OCI-LY1 (cell line): ENCODE measurements at regions not wholly inside any gene's neighbourhood (a gene's known extent, or its start where the extent isn't known, plus 50 kb on each side); places are given as distances from the start of the nearest gene placed in this dataset.

Experiments
- H2AFZ ChIP-seq: fragments of 200-600 bp; sonication (generic), shearing (Covaris generic); 2 replicates; pipeline ENCODE4 v1.6.0; 2014; ENCODE audit warnings: antibody characterized with exemption, mild to moderate bottlenecking, low read length
- H3F3A ChIP-seq: fragments of 200-600 bp; sonication (generic), shearing (Covaris generic); 2 replicates; pipeline ENCODE4 v1.6.0; 2014; ENCODE audit warnings: mild to moderate bottlenecking, antibody characterized with exemption, low read length, moderate library complexity; ENCODE audit not compliant: insufficient read depth
- H3K27ac ChIP-seq: fragments of 200-600 bp; sonication (generic); 2 replicates; pipeline ENCODE4 v1.5.1; 2014; ENCODE audit warnings: low read length, mixed run types, mild to moderate bottlenecking, low read depth; ENCODE audit not compliant: poor library complexity, severe bottlenecking
- H3K27me3 ChIP-seq: fragments of 200-600 bp; sonication (generic); 2 replicates; pipeline ENCODE4 v1.6.0; 2014; ENCODE audit warnings: antibody characterized with exemption, mild to moderate bottlenecking, low read length, moderate library complexity; ENCODE audit not compliant: insufficient read depth
- H3K36me3 ChIP-seq: fragments of 200-600 bp; sonication (generic); 2 replicates; pipeline ENCODE4 v1.6.1; 2014; ENCODE audit warnings: mild to moderate bottlenecking, antibody characterized with exemption, low read length, moderate library complexity, mixed read lengths; ENCODE audit not compliant: insufficient read depth
- H3K4me1 ChIP-seq: fragments of 200-600 bp; sonication (generic); 2 replicates; pipeline ENCODE4 v1.5.1; 2014; ENCODE audit warnings: mild to moderate bottlenecking, low read length, moderate library complexity; ENCODE audit not compliant: insufficient read depth, severe bottlenecking
- H3K4me2 ChIP-seq: fragments of 200-600 bp; sonication (generic), shearing (Covaris generic); 2 replicates; pipeline ENCODE4 v1.6.1; 2014; ENCODE audit warnings: low read length
- H3K4me3 ChIP-seq: fragments of 200-600 bp; sonication (generic); 2 replicates; pipeline ENCODE4 v1.5.1; 2014; ENCODE audit warnings: low read length, low read depth, mild to moderate bottlenecking, mixed read lengths; ENCODE audit not compliant: poor library complexity, severe bottlenecking
- H3K79me2 ChIP-seq: fragments of 200-600 bp; shearing (Covaris generic); 2 replicates; pipeline ENCODE4 v1.6.1; 2016; ENCODE audit warnings: mixed run types, low read length, mixed read lengths; ENCODE audit not compliant: insufficient read depth
- H3K9ac ChIP-seq: fragments of 200-600 bp; sonication (generic), shearing (Covaris generic); 2 replicates; pipeline ENCODE4 v1.6.1; 2014; ENCODE audit warnings: mild to moderate bottlenecking, low read length, mixed read lengths
- H3K9me2 ChIP-seq: fragments of 200-600 bp; sonication (generic), shearing (Covaris generic); 2 replicates; pipeline ENCODE4 v1.6.1; 2014; ENCODE audit warnings: low read depth, mild to moderate bottlenecking, low read length, mixed read lengths
- H3K9me3 ChIP-seq: fragments of 200-600 bp; shearing (Covaris generic); 2 replicates; pipeline ENCODE4 v1.6.1; 2014; ENCODE audit warnings: low read length, mixed read lengths
- H4K20me1 ChIP-seq: fragments of 200-600 bp; sonication (generic), shearing (Covaris generic); 2 replicates; pipeline ENCODE4 v1.6.0; 2016; ENCODE audit warnings: mild to moderate bottlenecking, low read length; ENCODE audit not compliant: insufficient read depth
- EZH2 ChIP-seq: fragments of 200-600 bp; sonication (generic), shearing (Covaris generic); IDR thresholded peaks from 2 replicates; pipeline ENCODE4 v1.8.0; 2017; ENCODE audit warnings: borderline replicate concordance, mixed run types, mild to moderate bottlenecking, antibody characterized with exemption, low read length, moderate library complexity, mixed read lengths
- TF ChIP-seq, protein P1 (sequence below): fragments of 200-600 bp; sonication (generic), shearing (Covaris generic); IDR thresholded peaks from 2 replicates; pipeline ENCODE4 v1.5.1; 2017; ENCODE audit warnings: mild to moderate bottlenecking, antibody characterized with exemption, low read length, moderate library complexity, mixed read lengths

DNA sequence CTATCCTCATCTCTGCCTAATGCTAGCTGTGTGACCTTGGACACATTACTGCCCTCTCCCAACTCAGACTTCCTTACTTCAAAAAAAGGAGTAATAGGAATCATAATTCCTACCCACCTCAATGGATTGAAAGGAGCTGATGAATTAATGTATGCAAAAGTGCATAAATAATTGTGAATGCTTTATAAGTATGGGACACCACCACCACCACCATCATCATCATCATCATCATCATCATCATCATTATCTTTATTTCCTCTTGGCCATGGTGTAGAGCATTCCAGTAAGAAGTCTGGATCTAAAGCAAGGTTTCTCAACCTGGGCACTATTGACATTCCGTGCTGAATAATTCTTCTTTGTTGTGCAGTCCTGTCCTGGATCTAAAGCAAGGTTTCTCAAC lies 282.5 kb downstream of the MEX3B start:
- H3K36me3 ChIP-seq = no peaks in the 10 kb centered on the region
- no peaks in the 10 kb centered on the region for H3F3A ChIP-seq
- H2AFZ ChIP-seq = no peak overlapping the region
- H3K9me2 ChIP-seq = no peaks in the 10 kb centered on the region
- H4K20me1 ChIP-seq = no peaks in the 10 kb centered on the region
- no peak overlapping the region for H3K4me2 ChIP-seq
- H3K4me1 ChIP-seq = no peaks in the 10 kb centered on the region
- no peak overlapping the region for H3K9ac ChIP-seq
- H3K27ac ChIP-seq = no peak overlapping the region
- H3K27me3 ChIP-seq = 0 out of 2 replicates have a peak, but pooled peaks cover 4% of the 10 kb centered on the region
- H3K4me3 ChIP-seq = no peak overlapping the region
- no peaks in the 10 kb centered on the region for H3K79me2 ChIP-seq
- TF ChIP-seq, protein P1, sequence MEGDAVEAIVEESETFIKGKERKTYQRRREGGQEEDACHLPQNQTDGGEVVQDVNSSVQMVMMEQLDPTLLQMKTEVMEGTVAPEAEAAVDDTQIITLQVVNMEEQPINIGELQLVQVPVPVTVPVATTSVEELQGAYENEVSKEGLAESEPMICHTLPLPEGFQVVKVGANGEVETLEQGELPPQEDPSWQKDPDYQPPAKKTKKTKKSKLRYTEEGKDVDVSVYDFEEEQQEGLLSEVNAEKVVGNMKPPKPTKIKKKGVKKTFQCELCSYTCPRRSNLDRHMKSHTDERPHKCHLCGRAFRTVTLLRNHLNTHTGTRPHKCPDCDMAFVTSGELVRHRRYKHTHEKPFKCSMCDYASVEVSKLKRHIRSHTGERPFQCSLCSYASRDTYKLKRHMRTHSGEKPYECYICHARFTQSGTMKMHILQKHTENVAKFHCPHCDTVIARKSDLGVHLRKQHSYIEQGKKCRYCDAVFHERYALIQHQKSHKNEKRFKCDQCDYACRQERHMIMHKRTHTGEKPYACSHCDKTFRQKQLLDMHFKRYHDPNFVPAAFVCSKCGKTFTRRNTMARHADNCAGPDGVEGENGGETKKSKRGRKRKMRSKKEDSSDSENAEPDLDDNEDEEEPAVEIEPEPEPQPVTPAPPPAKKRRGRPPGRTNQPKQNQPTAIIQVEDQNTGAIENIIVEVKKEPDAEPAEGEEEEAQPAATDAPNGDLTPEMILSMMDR = no peak
- TF ChIP-seq EZH2 = no peak
- no peaks in the 10 kb centered on the region for H3K9me3 ChIP-seq

DNA sequence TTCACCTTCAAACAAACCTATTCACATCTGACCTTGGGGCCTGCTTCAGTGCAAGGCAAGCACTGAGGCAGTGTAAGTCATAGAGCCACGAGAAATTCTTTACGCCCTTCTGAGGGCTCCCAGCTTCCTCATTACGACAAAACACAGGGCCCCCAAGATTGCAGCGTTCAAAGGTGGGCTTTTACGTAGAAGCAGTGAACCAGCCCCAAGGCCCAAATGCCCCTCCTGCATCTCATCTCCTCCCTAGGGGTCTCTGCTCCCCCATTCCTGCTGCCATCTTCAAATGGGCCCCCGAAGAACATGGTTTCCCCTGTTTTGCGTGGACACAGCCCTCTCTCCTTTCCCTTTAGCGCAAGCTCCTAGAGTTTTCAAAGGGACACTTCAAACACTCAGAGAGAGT lies 285.1 kb downstream of the MEX3B start:
- Histone ChIP-seq H3K9ac (no peak overlapping the region), H3K9me3 (no peaks in the 10 kb centered on the region), H3K4me1 (no peaks in the 10 kb centered on the region), H3K4me3 (no peak overlapping the region), H3K9me2 (no peaks in the 10 kb centered on the region), H2AFZ (no peak overlapping the region), H3K27me3 (0 out of 2 replicates have a peak, but pooled peaks cover 4% of the 10 kb centered on the region), H3K79me2 (no peaks in the 10 kb centered on the region), H3K36me3 (no peaks in the 10 kb centered on the region), H3F3A (no peaks in the 10 kb centered on the region), H3K4me2 (no peak overlapping the region), H4K20me1 (no peaks in the 10 kb centered on the region), H3K27ac (no peak overlapping the region)
- no peak for TF ChIP-seq EZH2
- TF ChIP-seq, protein P1 = no peak

DNA sequence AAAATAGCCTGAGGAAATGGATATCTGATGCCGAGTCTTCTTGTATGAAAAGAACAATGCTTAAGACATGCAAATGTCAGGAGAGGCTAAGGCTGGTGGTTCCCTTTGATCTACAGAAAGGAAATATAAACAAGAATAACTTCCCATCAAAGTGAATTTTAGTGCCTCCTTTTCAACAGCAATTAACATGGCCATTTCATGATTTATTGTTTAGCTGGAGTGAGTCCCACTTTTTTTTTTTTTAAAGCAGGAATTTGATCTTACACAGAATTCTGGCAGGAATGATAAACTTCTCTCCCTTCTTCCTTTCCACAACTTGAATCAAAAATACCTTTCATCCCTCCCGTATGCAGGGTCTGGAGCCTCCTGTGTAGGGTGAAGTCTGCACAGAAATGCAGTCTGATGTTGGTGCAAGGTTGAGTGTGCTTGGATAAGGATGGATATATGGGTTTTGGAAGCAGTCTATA lies 287.0 kb downstream of the MEX3B start:
- H3K9ac ChIP-seq = no peak overlapping the region
- H3F3A ChIP-seq = no peaks in the 10 kb centered on the region
- no peaks in the 10 kb centered on the region for H3K36me3 ChIP-seq
- H3K79me2 ChIP-seq = no peaks in the 10 kb centered on the region
- no peak overlapping the region for H3K27ac ChIP-seq
- no peaks in the 10 kb centered on the region for H4K20me1 ChIP-seq
- H3K4me2 ChIP-seq = no peak overlapping the region
- H3K27me3 ChIP-seq = 0 out of 2 replicates have a peak, but pooled peaks cover 4% of the 10 kb centered on the region
- no peaks in the 10 kb centered on the region for H3K9me2 ChIP-seq
- no peaks in the 10 kb centered on the region for H3K4me1 ChIP-seq
- H3K9me3 ChIP-seq = no peaks in the 10 kb centered on the region
- TF ChIP-seq EZH2 = no peak
- TF ChIP-seq, protein P1 = no peak
- H3K4me3 ChIP-seq = no peak overlapping the region
- H2AFZ ChIP-seq = no peak overlapping the region
